Keratinocyte (primary cell): ENCODE measurements at regions not wholly inside any gene's neighbourhood (a gene's known extent, or its start where the extent isn't known, plus 50 kb on each side); places are given as distances from the start of the nearest gene placed in this dataset.

Experiments
- CTCF ChIP-seq, 3 experiments: IDR thresholded peaks in 1 of 3; conservative IDR thresholded peaks in 1 of 3; optimal IDR thresholded peaks in 1 of 3; 2 replicates in 2 of 3; 3 replicates in 1 of 3; pipeline versions ENCODE3 to v1.5.1; 2011; ENCODE audit warnings: low read length in 3 of 3, mild to moderate bottlenecking in 3 of 3, moderate library complexity in 2 of 3, control low read depth in 1 of 3, inconsistent platforms in 1 of 3; ENCODE audit not compliant: insufficient read depth in 2 of 3; ENCODE audit errors: extremely low read depth in 1 of 3
- EZH2 ChIP-seq: IDR thresholded peaks from one replicate; pipeline ENCODE4 v1.6.1; 2012; ENCODE audit warnings: inconsistent platforms, mild to moderate bottlenecking, low read length, moderate library complexity

GRCh38 chr17:36846410-36847292 is 90.6 kb upstream of the LHX1 start:
- TF ChIP-seq CTCF (optimal IDR thresholded peaks at IDR 0.05 in 1 of 3, IDR thresholded peaks at IDR 0.05 in 1 of 3, conservative IDR thresholded peaks at IDR 0.05 in 1 of 3; ENCODE audit: extremely low read depth in 1 of 3, insufficient read depth in 2 of 3, low read length in 3 of 3) (no peak), EZH2 (no peak)
